Astrocyte (in vitro differentiated cells and primary cell): ENCODE measurements at regions not wholly inside any gene's neighbourhood (a gene's known extent, or its start where the extent isn't known, plus 50 kb on each side); places are given as distances from the start of the nearest gene placed in this dataset.

Experiments used
- CTCF ChIP-seq: IDR thresholded peaks from 2 replicates; pipeline ENCODE4 v1.5.1; 2011; ENCODE audit warnings: low read depth, mild to moderate bottlenecking, inconsistent platforms, low read length, moderate library complexity; ENCODE audit not compliant: insufficient read depth
- EZH2 ChIP-seq: IDR thresholded peaks from 2 replicates; pipeline ENCODE4 v1.6.1; 2012; ENCODE audit warnings: mild to moderate bottlenecking, low read length, inconsistent platforms; ENCODE audit not compliant: insufficient read depth

GRCh38 chr16:14378689-14379467 lies 251.2 kb downstream of the PARN start:
- TF ChIP-seq EZH2 (no peak), CTCF (no peak)
